ENCODE measurements at regions not wholly inside any gene's neighbourhood (a gene's known extent, or its start where the extent isn't known, plus 50 kb on each side); places are given as distances from the start of the nearest gene placed in this dataset.

DNA sequence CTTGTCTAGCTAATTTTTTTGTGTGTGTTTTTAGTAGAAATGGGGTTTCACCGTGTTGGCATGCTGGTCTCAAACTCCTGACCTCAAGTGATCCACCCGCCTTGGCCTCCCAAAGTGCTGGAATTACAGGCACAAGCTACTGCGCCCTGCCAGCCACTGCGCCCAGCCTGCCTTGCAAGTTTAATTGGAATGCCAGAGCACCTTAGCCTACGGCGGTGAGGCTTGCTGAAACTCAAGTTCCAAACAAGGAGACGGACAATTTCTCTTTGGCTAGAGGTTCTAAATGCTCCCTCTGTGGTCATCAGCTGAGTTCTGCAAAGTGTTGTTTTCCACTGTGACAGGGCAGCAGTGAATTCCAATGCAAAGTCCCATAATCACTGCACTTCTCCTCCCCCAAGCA is 583.4 kb downstream of the KCNJ3 start:
- no peaks in the 10 kb centered on the region for H4K20me1 ChIP-seq (replicated peaks; ENCODE audit: control insufficient read depth, extremely low read depth, insufficient read depth, low read length)
- H2AFZ ChIP-seq (ENCODE audit: low read depth, low read length), result no peak overlapping the region
- CTCF ChIA-PET, result no interaction called here
- H3K27ac ChIP-seq (ENCODE audit: insufficient read depth, low read depth, low read length), result no peak overlapping the region
- intact Hi-C loops (cut with micrococcal nuclease) (no loop called here), dilution Hi-C loops (cut with MboI; ENCODE audit: extremely low pct_ligation_motif_present, low sequenced_read_pairs) (no loop called here)
- no peaks in the 10 kb centered on the region for H3K9me3 ChIP-seq (replicated peaks; ENCODE audit: control insufficient read depth, insufficient read depth, low read length)
- DNase-seq (ENCODE audit: low read depth, low spot score) (no peak), FAIRE-seq (no peak)
- no peaks in the 10 kb centered on the region for H3K79me2 ChIP-seq (ENCODE audit: control insufficient read depth, insufficient read depth, low read length)
- TF ChIP-seq JUN (IDR thresholded peaks at IDR 0.05; ENCODE audit: borderline replicate concordance, insufficient read depth, insufficient read length, low read depth) (no peak), GATA2 (IDR thresholded peaks at IDR 0.05; ENCODE audit: insufficient read depth, insufficient read length, low read depth, low read length) (no peak), EZH2 (IDR thresholded peaks at IDR 0.05; ENCODE audit: borderline replicate concordance, low read depth, low read length, severe bottlenecking) (no peak), MYC (IDR thresholded peaks at IDR 0.05; ENCODE audit: low read depth, low read length) (no peak), FOS (IDR thresholded peaks at IDR 0.05; ENCODE audit: borderline replicate concordance, insufficient read depth, low read length) (no peak), POLR2A (IDR thresholded peaks at IDR 0.05; ENCODE audit: low read depth, low read length) (no peak), POLR2AphosphoS5 (IDR thresholded peaks at IDR 0.05; ENCODE audit: insufficient read depth, low read depth, low read length) (no peak)
- TF ChIP-seq, protein P1, sequence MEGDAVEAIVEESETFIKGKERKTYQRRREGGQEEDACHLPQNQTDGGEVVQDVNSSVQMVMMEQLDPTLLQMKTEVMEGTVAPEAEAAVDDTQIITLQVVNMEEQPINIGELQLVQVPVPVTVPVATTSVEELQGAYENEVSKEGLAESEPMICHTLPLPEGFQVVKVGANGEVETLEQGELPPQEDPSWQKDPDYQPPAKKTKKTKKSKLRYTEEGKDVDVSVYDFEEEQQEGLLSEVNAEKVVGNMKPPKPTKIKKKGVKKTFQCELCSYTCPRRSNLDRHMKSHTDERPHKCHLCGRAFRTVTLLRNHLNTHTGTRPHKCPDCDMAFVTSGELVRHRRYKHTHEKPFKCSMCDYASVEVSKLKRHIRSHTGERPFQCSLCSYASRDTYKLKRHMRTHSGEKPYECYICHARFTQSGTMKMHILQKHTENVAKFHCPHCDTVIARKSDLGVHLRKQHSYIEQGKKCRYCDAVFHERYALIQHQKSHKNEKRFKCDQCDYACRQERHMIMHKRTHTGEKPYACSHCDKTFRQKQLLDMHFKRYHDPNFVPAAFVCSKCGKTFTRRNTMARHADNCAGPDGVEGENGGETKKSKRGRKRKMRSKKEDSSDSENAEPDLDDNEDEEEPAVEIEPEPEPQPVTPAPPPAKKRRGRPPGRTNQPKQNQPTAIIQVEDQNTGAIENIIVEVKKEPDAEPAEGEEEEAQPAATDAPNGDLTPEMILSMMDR (IDR thresholded peaks at IDR 0.05; ENCODE audit: extremely low read depth in 1 of 2, insufficient read depth in 1 of 2, low read depth in 1 of 2, low read length in 2 of 2), result no peak
- TF ChIP-seq, protein P2, sequence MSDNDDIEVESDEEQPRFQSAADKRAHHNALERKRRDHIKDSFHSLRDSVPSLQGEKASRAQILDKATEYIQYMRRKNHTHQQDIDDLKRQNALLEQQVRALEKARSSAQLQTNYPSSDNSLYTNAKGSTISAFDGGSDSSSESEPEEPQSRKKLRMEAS (IDR thresholded peaks at IDR 0.05; ENCODE audit: insufficient read depth, insufficient read length), result no peak
- H3K9ac ChIP-seq (replicated peaks; ENCODE audit: extremely low read depth, insufficient read depth, low read length), result no peak overlapping the region
- no peaks in the 10 kb centered on the region for H3K4me1 ChIP-seq (ENCODE audit: control insufficient read depth, extremely low read depth, insufficient read depth, low read length)
- BruUV-seq (replicated peaks), result no TSS peak
- no peaks in the 10 kb centered on the region for H3K27me3 ChIP-seq (ENCODE audit: control insufficient read depth in 2 of 2, insufficient read depth in 2 of 2, low read length in 2 of 2)
- no peaks in the 10 kb centered on the region for H3K9me1 ChIP-seq (replicated peaks; ENCODE audit: control insufficient read depth, extremely low read depth, insufficient read depth, low read length)
- POLR2A ChIA-PET, result no interaction called here
- H3K36me3 ChIP-seq (ENCODE audit: control insufficient read depth in 2 of 2, extremely low read depth in 1 of 2, insufficient read depth in 2 of 2, low read length in 2 of 2), result no peaks in the 10 kb centered on the region
- no peak overlapping the region for H3K4me2 ChIP-seq (ENCODE audit: insufficient read depth, low read length)
- H3K4me3 ChIP-seq (replicated peaks in 1 of 3; ENCODE audit: insufficient read depth in 1 of 3, low read depth in 1 of 3, low read length in 3 of 3), result no peak overlapping the region
